NCI-H146 treated with DMSO at 0.1 percent for 48 hours (cell line): ENCODE measurements at regions not wholly inside any gene's neighbourhood (a gene's known extent, or its start where the extent isn't known, plus 50 kb on each side); places are given as distances from the start of the nearest gene placed in this dataset.

Source experiments
- DNase-seq: peaks from one replicate; lab custom pipeline; 2025; ENCODE audit not compliant: unreplicated experiment; lab: John Stamatoyannopoulos, UW

- no peak for DNase-seq
Observed at GRCh38 chr1:91152331-91152730, 130.5 kb upstream of the ZNF644 start.

- DNase-seq, result no peak
Observed at GRCh38 chr1:91151702-91152101, 129.9 kb upstream of the ZNF644 start.

DNA sequence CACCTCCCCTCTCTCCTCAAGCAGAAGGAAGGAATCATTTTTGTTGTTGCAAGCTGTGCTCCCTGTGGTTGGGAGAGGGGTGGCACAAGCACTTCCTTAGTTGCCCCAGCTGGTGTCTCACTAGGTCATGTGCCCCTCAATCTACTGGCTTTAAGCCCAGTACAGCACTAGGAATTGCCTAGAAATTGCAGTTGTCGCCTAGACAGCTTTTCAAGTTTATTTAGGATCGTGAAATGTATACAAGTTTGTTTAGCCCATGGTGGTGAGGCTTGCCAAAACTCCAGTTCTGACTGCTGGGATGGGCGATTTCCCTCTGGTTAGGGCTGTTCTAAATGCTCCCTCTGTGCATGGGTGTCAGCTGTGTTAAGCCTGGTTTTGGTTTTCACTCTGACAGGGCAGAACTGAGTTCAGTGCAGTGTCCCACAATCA is 126.8 kb upstream of the ZNF644 start:
- no peak for DNase-seq

DNA sequence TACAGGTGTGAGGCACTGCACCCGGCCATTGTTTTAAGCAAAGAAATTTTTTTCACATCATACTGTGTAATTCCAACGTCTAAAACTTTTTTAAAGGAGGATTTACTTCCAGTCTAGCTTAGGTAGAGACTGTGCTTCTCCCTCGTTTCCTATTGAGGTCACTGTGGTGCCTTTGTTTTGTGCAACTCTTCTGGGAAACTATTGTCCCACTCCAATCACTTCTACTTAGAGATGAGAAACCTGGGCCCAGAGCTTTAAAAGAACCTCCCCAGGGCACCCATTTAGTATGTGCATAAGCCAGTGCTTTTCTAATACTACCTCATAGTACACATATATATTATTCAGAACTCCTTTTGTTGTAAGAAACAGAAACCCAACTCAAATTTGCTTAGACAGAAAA is 120.0 kb upstream of the ZNF644 start:
- no peak for DNase-seq

DNA sequence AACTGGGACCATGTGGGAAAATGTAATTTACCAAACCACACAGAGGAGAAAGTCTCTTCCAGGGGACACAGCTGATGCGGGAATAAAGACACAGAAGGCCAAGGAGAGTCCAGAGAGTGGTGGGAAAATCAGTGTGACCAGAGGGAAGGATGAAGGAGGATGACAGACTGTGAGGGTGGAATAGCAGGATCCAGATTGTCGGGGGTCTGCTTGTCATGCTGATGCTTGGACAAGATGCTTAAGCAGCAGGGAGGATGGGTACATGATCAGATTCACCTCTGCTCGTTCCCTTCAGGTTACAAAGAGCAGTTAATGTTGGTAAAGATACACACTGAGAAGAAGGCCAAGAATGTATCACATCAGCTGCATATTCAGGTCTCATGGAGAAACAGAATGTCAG is 117.1 kb upstream of the ZNF644 start:
- DNase-seq, result no peak

DNA sequence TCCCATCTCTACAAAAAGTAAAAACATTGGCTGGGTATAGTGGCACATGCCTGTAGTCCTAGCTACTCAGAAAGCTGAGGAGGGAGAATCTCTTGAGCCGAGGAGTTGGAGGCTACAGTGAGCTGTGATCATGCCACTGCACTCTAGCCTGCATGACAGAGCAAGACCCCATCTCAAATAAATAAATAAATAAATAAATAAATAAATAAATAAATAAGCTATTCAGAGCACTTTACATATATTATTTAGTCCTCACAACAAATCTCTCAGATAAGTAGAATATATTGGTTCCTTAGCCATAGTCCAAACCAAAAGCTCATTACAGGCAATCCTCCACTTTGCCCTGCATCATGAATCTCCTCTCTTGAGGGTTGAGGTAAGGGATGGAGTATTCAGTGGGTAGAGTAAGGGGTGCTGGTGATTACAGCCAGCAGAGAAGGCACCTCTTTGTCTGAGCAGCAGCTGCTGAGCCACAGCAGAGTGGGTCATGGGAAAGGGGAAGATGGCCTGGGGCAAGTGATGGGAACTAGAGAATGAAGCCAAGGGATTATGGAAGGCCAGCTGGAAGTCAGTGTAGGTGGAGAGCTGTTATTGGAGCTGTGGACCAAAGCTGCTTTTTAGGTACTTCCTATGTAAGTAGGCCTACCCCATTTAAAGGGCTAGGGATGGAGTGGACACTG is 115.5 kb upstream of the ZNF644 start:
- DNase-seq, result no peak

DNA sequence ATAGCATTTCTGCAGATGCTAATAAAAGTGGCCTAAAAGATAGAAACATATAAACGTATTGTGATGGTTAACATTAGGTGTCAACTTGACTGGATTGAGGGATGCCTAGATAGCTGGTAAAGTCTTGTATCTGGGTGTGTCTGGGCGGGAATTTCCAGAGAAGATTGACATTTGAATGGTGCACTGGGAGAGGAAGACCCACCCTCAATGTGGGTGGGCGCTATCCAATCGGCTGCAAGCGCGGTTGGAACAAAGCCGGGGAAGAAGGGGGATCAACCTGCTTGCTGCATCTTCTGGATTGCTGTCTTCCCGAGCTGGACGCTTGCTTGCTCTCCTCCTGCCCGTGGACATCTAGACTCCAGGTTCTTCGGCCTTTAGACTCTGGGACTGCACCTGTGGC is 114.0 kb upstream of the ZNF644 start:
- no peak for DNase-seq

- DNase-seq, result no peak
Observed at GRCh38 chr1:91133248-91133647, 111.4 kb upstream of the ZNF644 start.

DNA sequence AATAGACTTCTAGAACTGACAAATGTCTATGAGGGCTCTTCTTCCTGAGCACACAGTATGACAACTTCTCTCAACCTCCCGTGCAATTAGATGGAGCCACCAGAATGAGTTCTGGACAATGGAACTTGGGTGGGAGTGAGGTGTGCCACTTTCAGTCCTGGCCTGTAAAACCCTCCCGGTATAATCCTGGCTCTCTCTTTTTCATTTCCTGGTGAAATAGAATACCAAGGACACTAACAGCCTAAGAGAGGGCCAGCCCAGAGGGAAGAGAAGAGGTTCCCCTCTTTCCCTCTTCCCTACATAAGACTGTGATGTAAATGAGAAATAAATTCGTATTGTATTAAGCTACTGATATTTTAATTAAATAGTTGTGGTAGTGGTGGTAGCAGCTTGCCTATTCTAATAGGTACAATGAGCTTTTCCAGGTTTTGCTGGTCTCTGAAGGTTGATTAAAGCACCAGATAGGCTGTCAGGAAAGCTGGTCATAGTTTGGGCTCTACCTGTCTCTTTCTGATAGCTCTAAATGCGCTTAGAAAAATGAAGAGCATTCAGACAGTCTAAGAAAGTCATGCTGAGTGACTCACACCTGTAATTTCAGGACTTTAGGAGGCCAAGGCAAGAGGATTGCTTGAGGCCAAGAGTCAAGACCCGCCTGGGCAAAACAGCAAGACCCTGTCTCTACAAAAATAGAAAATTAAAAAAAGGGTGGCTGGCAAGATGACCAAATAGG is 108.6 kb upstream of the ZNF644 start:
- DNase-seq, result no peak

DNA sequence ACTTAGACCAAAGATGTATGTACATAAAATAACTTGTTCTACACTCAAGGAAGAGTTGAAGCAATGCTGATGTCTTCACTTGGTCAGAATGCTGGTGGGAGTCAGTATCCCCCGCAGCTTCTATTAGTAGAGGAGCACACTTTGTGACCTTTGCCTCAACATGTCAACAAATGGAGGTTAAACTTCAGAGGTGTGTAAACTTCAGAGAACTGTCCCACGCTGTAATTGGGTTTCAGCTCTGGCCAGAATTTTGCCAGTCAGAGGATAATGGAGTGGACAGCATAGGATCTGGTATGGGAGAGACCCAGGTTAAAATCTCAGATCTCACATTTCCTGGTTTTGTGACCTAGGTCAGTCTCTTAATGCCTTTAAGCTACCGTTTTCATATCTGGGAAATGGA is 107.6 kb upstream of the ZNF644 start:
- DNase-seq, result no peak

- DNase-seq, result no peak
Observed at GRCh38 chr1:91129017-91129416, 107.2 kb upstream of the ZNF644 start.

- no peak for DNase-seq
Observed at GRCh38 chr1:91124989-91125417, 103.2 kb upstream of the ZNF644 start.

GRCh38 chr1:91124290-91124985 is 102.6 kb upstream of the ZNF644 start:
- DNase-seq, result no peak

GRCh38 chr1:91123773-91124172 is 101.9 kb upstream of the ZNF644 start:
- no peak for DNase-seq

DNA sequence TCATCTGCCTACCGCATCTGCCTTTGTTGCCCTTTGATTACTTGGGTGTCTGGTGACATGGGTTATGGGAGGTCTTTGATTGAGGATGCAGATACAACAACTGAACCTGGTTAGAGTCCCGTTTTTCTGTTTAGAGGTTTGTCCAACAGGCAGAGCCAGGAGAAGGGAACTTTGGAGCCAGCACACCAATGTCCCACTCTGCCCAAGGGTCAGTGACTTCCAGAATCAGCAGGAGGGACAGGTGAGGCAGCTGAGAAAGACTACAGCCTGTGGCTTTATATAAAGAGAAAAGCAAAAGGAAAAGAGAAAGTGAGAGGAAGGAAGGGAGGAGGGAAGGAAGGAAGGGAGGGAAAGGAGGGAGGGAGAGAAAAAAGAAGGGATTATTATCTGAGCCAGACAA is 101.5 kb upstream of the ZNF644 start:
- DNase-seq, result no peak

DNA sequence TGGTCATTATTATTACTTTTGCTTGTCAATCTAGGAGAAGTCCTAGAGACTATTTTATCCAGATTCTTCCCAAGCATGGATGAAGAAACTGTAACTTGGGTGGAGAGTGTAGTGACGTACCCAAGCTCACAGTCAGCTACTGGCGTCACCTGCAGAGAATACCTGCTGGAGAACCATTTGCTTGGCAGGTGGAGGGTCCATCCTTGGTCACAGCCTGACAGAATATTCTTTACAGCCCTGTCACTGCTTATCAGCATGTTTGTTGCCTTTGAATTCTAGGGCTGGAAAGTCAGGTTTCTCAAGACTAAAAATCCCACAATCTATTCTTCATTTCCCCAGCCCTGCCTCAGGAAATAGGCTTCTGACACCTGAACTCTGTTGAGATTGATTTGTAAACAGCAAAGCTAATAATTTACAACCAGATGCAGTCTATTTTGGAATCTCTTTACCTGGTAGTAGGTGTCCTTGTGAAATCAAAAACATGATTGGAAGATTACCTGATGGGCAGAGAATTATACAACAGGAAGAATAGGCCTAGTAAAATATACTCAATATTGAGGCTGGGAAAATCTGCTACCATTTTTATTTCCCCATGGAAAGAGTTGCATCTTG is 100.4 kb upstream of the ZNF644 start:
- no peak for DNase-seq

- DNase-seq, result no peak
Observed at GRCh38 chr1:91121366-91121765, 99.5 kb upstream of the ZNF644 start.

DNA sequence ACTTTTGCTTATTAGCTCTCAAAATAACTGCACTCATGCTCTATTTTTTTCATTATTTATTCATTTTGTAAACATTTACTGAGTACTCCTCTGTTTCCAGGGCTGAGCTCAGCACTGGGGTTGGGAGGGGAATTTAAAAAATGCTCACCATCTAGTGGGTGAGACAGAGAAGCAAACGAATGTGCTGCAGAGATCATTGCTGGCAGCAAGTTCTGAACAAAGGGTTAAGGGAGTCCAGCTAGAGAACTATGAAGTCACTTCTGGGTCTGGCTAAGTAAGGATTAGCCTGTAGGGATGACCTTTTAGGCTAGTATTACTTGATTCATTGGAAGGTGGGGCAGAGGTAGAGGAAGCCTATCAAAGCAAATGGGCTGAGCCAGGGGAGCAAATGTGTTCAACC is 99.1 kb upstream of the ZNF644 start:
- no peak for DNase-seq

DNA sequence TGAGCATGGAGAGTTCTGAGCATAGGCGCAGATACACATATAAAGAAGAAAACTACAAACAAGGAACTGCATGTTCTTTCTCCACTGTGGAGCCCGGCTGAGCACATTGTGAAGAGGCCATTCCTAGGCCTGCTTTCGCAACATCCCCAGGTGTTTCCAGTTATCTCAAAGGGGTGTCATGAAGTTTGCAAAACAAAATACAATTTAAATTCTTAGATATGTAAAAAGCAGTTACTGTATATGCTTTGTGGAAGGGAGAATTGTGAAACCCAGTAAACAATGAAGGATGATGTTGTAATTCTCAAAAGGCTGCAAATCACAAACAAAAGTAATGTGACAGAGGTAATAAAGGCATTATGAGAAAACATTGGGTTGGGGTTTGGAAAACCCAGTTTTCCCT is 98.6 kb upstream of the ZNF644 start:
- no peak for DNase-seq

DNA sequence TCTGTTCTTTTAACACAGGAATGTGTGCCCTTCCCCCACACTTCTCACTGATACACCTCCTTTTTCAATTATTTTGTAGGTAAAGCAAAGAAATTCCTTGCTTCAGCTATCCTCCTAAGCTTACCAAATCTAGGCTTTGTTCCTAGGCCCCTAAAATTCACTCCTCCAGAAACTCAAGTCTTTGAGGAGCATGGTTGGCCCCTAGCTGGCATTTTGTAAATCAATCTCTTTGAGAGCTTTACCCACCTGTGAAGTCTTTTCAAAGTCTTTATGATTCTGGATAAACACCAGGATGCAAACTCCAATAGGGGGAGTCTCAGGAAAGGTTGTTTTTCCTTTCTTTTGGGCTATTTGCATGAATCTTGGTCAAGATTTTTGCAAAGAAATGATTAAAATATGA is 82.9 kb upstream of the ZNF644 start:
- no peak for DNase-seq

DNA sequence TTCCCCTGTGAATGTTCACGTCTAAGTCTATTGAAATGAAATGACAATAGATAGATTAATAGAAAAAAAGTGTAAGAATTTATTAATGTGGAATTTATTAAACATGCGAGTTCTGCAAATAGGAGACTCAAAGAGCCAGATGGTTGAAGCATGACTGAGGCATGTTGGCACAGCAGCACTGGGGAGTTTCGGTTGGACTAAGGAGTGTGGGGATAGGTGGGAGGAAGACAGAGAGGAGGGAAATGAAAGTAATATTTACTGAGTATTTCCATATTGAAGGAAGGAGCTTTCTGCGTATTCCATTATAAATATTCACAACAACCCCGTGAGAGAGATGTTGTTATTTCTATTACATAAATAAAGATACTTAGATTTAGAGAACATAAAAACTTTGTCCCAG is 79.5 kb upstream of the ZNF644 start:
- DNase-seq, result no peak
